Fibroblast of lung (primary cell): ENCODE measurements at regions not wholly inside any gene's neighbourhood (a gene's known extent, or its start where the extent isn't known, plus 50 kb on each side); places are given as distances from the start of the nearest gene placed in this dataset.

Experiments
- EZH2 ChIP-seq: IDR thresholded peaks from 2 replicates; pipeline ENCODE4 v1.5.1; 2012; ENCODE audit warnings: low read length, control low read depth, mild to moderate bottlenecking; ENCODE audit errors: missing control alignments
- TF ChIP-seq, protein P1 (sequence below), 2 donors: IDR thresholded peaks in 1 of 2; conservative IDR thresholded peaks in 1 of 2; 1 replicate in 1 of 2; 2 replicates in 1 of 2; pipeline ENCODE4 v1.5.1; 2011 to 2012; ENCODE audit warnings: low read length in 2 of 2, control low read depth in 1 of 2, inconsistent platforms in 1 of 2, low read depth in 1 of 2, mild to moderate bottlenecking in 1 of 2

DNA sequence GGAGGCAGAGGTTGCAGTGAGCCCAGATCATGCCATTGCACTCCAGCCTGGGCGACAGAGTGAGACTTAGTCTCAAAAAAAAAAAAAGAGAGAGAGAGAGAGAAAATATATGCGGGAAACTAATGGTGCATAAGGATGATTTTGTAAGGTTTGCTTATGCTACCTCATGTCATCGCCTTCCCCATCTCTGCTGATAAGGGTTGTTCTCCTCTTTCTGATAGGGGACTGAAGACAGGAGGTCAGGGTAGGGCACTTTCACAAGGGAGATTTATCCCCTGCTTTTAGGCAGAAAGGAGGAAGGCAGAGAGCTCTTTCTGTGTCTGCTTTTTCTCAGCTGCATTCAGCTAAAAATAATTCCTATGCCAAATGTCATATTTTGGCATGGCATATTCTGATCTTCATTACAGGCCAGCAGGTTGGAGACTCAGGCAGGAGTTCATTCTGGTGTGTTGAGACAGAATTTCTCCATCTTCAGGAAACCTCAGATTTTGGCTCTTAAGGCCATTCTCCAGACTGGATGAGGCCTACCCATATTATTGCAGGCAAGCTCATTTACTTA lies 220.2 kb downstream of the AUH start:
- TF ChIP-seq, protein P1, sequence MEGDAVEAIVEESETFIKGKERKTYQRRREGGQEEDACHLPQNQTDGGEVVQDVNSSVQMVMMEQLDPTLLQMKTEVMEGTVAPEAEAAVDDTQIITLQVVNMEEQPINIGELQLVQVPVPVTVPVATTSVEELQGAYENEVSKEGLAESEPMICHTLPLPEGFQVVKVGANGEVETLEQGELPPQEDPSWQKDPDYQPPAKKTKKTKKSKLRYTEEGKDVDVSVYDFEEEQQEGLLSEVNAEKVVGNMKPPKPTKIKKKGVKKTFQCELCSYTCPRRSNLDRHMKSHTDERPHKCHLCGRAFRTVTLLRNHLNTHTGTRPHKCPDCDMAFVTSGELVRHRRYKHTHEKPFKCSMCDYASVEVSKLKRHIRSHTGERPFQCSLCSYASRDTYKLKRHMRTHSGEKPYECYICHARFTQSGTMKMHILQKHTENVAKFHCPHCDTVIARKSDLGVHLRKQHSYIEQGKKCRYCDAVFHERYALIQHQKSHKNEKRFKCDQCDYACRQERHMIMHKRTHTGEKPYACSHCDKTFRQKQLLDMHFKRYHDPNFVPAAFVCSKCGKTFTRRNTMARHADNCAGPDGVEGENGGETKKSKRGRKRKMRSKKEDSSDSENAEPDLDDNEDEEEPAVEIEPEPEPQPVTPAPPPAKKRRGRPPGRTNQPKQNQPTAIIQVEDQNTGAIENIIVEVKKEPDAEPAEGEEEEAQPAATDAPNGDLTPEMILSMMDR (conservative IDR thresholded peaks at IDR 0.05 in 1 of 2, IDR thresholded peaks at IDR 0.05 in 1 of 2; ENCODE audit: low read depth in 1 of 2, low read length in 2 of 2), result no peak
- TF ChIP-seq EZH2, result no peak
